Ammon's horn (tissue), 1 donor: ENCODE measurements at regions not wholly inside any gene's neighbourhood (a gene's known extent, or its start where the extent isn't known, plus 50 kb on each side); places are given as distances from the start of the nearest gene placed in this dataset.

ENCODE experiments used
- DNase-seq: peaks from one replicate; pipeline ENCODE4 v3.0.0-alpha.2; 2016; ENCODE audit warnings: low spot score

GRCh38 chr10:25113191-25114035 is 61.4 kb upstream of the GPR158 start:
- peak; percentile 89 for DNase-seq

GRCh38 chr10:25114036-25114411 is 60.8 kb upstream of the GPR158 start:
- DNase-seq = no peak

- no peak for DNase-seq
Measured at GRCh38 chr10:25117757-25118156, 57.0 kb upstream of the GPR158 start.

DNA sequence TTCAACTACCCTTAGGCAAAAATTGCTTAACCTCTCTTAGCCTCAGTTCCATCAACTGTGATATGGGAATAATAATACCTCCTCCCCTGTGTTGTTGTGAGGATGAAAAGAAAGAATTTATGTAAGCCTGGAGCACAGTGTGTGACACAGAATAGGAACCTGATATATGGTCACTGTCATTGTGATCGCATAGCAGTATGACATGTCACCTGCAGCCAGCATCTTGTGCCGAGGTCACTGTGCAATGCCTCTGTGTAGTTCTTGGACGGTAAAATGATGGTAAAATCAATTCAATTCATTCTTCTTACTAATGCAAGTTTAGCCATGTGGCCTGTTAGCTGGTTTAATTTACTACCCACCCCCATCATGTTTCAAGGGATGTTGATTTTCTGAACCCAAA is 54.6 kb upstream of the GPR158 start:
- DNase-seq = no peak
